ENCODE measurements at regions not wholly inside any gene's neighbourhood (a gene's known extent, or its start where the extent isn't known, plus 50 kb on each side); places are given as distances from the start of the nearest gene placed in this dataset.

DNA sequence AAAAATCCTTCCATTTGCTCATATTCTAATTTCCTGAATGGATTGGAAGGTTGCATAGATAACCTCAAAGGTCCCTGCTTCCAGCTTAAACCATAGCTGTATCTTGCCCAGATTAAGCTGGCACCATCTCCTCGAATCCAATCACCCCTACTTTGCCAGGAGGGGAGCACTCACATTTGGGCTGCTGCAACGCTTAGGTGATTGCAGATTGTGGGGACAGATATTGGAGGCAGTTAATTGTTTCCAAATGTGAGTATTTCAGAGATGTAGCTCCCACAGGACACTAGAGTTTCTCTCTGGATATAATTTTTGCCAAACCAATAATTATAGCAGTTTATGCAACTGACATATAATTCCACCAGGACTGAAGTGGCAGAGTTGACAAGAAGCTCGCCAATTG, 53.5 kb upstream of the ACSL1 start:
- ATAC-seq: no peak

GRCh38 chr4:184882276-184882675, 56.5 kb upstream of the ACSL1 start:
- ATAC-seq: no peak

DNA sequence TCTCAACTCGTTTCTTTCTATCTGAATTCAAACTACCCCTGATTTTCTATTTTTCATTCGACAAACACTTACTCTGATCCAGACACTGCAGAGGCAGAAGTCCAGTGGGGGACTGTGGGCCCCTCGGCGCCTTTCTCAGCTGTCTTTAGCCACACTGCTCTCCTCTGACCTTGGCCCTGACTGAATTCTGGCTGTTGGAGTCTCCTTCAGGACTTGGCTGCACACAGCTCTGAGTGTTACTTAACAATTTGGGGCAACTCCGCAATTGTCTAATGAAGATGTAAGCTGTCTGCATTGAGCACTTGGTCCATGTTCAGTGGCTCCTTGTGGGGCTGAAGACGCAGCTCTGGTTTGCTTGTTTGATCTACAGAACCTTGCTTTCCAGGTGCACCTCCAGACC, 57.3 kb upstream of the ACSL1 start:
- no peak for ATAC-seq

DNA sequence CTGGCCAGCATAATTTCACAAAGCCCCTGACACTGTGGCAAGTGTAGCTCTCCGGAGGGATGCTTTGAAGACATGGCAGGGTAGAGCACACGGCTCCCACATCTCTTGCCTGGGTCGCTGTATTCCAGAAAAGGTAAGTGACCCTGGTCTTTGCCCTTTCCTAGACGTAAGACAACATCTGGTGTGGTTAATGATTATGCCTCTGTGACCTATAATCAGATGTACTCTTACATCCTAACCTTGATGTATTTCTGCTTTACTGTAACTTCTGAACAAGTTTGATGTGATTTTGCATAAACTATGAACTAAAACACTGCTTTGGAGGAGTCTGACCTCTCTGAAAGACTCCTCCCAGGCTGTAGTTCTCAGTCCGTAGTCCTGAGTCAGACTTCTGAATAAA, 59.1 kb upstream of the ACSL1 start:
- no peak for ATAC-seq

- no peak for ATAC-seq
Measured at GRCh38 chr4:184885602-184886001, 59.8 kb upstream of the ACSL1 start.

- ATAC-seq: no peak
Measured at GRCh38 chr4:184887333-184887732, 61.6 kb upstream of the ACSL1 start.

DNA sequence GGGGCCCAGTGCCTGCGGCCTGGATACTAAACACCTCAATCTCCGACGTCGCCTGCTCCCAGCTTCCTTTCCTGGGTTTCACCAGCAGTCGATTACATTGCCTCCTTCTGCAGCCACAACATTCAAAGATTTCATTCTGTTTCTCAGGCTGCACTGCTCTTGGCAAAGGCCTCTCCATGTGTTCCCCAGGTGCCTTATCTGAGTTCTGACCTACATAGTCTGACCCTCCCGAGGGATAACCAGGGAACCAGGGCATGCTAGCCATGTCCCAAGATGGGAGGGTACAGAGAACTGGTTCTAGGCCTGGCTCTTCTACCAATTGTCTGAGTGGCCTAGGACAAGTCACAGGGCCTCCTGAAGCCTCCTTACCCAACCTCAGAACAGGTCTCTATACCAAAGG, 62.2 kb upstream of the ACSL1 start:
- no peak for ATAC-seq

DNA sequence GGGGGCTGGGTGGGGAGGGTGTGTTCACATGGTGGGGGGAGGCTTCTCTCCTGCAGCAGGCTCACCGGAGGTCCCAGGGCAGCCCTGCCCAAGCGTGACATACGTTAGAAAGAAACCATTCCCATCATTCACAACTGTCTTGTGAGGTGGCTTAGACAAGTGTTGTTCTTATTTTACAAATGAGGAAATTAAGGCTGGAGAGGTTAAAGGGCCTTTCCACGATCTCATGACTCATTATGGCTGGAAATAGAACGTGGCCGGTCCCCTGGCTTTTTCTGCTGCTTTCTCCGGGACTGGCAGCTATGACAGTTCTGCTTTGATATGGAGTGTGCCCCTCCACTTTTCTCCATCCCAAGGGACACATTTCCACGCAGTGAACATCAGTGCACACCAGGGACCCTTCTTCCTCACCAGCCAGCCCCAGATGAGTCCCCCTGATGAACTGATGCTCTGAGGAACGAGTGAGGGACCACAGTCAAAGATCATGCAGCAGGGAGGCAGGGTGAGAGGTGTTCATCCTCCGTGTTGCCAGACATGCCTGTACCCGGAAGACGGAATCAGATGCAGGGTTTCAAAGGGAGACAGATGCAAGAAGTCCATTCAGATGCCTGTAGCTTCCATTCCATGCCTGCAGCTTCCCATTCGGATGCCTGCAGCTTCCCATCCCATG, 64.0 kb upstream of the ACSL1 start:
- ATAC-seq: no peak

DNA sequence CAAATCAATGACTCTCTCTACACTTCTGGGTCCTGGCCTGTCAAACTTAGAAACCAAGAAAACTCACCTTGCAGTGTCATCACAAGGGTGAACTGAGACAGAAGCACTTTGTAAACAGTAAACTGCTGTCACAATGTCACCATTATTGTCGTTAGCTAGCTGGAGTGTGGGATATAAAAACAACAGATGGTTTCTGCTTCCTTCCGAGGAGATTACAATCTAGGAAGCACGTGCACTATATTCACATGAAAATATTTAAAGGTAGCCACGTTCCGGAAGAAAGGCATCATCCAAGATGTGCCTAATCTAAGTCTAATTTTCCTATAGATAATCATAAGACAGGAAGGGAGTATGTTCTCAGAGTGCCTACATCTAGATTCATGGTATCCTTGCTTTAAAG, 64.7 kb upstream of the ACSL1 start:
- ATAC-seq: no peak

DNA sequence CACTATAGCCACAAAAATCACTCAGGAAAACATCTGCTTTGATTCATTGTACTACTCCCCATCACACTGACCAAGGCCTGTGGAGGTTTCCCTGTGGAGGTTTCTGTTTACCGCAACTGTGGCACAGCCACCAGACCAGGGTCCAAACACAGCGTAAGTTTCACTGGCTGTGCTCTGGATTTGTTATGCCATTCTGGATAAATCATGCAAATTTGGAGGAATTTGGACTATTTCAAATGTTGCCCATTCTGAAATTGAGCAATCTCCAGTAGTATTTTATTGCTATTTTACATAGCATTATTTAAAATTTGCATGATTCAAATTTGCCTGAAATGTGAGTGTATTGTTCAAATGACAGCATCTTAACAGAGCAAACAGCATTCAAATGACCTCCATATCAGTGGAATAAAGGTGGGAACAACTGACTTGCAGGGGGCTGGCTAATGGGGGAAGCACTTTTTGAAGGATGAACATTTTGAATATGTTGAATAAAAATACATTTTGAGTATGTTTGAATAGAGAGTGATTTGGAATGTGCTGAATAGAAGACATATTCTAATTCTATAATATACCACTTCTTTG, 66.1 kb upstream of the ACSL1 start:
- no peak for ATAC-seq

GRCh38 chr4:184892999-184893398, 67.2 kb upstream of the ACSL1 start:
- no peak for ATAC-seq

GRCh38 chr4:184893801-184894571, 68.2 kb upstream of the ACSL1 start:
- no peak for ATAC-seq

DNA sequence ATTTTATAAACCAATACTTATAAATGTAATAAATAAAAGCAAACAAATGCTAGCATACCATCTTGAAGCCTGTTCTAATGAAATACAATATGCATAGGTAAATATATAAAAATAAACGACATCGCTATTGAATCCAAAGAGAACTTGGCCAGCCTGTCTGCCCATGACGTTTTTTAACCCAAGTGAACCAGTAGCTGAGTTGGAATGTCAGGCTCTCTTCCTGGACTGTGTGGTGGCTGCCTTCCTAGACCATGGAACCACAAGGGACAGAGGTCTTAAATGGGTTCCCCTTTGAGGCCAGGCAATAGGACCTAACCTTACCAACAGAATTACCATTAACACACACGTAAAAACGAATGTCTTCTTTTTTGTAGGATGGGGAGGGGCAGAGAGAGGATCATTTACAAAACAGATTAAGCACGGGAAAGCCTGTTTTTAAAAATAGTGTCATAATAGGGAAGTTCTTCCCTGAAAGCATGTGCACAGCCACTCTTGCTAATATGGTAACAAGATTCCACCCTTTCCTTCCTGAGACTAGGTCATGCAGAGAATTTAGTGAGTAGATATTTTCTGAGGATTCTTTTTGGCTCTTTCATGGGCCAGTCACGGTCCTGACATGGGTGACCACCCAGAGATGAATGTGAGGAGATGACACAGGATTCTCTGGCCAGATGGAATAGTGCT, 69.4 kb upstream of the ACSL1 start:
- ATAC-seq: no peak

DNA sequence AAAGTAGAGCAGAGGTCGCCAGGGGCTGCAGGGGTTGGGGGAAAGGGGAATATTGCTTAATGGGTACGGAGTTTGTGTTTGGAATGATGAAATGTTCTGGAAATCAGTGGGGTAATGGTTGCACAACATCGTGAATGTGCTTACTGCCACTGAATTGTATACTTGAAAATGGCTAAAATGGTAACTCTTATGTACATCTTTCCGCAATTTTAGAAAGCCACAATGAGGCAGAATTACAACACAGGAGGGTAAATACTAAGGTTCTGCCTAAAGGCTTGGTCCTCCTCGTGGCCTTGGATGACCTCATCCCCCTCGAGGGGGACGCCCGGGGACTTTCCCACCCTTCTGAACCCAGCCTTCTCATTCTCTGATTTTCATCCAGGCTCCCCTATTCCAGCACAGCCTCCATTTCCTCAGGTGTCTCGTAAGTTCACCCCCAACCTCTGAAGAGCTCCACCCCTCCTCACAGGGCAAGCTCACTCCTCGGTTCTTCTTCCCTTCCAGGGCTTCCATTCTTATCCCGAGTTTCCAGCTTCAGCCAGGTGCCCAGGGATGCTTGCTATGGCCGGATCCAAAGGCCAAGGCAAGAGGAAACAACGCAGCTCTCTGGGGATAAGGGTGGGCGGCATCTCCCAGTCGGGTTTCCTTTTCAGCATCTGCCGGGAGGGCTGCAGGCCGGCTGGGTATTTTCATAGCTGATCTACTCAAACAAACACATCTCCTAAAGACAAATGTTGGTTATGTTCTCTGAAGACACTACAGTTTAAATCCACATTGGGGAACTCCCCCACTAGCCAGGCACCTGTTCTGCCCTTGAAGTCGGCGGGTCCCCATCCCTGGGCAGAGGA, 71.3 kb upstream of the ACSL1 start:
- ATAC-seq: peak in 1 of 2 donors; percentile 32

GRCh38 chr4:184897895-184898294, 72.1 kb upstream of the ACSL1 start:
- no peak for ATAC-seq

GRCh38 chr4:184898793-184899192, 73.0 kb upstream of the ACSL1 start:
- no peak for ATAC-seq

DNA sequence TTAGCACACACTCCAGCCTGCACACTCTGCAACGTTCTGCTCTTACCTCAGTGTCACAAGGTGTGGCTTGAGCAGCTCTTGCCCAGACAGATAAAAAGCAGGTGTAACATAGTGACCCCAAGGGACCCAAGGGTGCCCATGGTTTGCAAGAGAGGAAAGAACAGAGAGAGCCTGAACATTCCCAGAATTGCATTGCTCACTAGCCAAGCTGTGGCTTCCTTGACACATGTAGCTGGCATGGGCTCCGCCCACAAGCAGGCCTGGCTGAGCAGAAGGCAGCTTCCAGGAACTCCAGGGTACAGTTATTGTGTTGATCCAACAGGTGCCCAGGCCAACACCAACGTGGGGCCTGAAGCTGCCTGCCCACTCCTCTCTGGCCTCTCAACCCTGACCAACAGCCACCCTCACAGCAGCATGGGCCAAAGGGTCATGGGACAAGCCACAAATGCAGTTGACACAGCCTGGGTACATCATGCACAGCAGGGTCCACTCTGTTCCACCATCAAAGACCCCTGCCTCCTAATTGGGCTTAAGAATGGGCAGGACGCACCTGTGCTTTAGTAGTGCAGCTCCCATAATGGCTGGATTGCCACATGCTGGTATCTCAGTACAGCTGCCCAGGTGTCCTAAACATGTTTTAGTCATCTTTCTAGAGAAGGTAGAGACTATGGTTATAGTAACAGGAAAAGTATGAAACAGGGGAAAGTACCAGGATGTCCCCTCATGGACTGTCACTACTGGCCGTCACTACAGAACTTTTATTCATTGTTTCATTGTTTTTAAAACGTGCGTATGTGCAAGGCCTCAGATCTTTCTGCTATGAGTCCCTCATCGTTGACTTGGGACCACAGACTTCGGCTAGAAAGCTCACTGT, 73.7 kb upstream of the ACSL1 start:
- ATAC-seq: no peak

- no peak for ATAC-seq
Measured at GRCh38 chr4:184900184-184900583, 74.4 kb upstream of the ACSL1 start.

DNA sequence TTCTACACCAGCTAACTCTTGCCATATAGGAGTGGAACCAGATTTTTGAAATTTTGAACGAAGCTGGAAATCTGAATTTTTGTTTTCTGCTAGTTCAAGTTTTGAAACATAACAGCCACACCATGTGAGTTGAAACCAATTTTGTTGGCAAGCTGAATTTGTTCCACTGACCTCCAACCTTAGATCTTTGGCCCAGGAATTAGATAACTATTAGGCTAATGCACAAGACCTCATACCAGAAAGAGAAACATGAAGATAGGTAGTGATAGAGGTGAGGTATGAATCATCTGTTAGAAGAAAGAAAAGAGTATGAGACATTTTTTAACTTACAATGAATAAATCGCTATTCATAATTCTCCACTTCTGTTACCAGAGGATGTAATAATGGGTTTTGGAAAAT, 76.8 kb upstream of the ACSL1 start:
- no peak for ATAC-seq

- ATAC-seq: no peak
Measured at GRCh38 chr4:184906480-184907097, 80.8 kb upstream of the ACSL1 start.

GRCh38 chr4:184907216-184907615, 81.4 kb upstream of the ACSL1 start:
- no peak for ATAC-seq

Data from activated CD4-positive, CD25-positive, alpha-beta regulatory T cell treated with anti-CD3 and anti-CD28 coated beads, Interleukin-2, amount 50 U/mL, for 24 hours (primary cell).